Right lung (tissue), 2 donors: ENCODE measurements at regions not wholly inside any gene's neighbourhood (a gene's known extent, or its start where the extent isn't known, plus 50 kb on each side); places are given as distances from the start of the nearest gene placed in this dataset.

Source experiments
- DNase-seq, 2 donors: peaks; one replicate each; pipeline ENCODE4 v3.0.0-alpha.2; 2013

DNA sequence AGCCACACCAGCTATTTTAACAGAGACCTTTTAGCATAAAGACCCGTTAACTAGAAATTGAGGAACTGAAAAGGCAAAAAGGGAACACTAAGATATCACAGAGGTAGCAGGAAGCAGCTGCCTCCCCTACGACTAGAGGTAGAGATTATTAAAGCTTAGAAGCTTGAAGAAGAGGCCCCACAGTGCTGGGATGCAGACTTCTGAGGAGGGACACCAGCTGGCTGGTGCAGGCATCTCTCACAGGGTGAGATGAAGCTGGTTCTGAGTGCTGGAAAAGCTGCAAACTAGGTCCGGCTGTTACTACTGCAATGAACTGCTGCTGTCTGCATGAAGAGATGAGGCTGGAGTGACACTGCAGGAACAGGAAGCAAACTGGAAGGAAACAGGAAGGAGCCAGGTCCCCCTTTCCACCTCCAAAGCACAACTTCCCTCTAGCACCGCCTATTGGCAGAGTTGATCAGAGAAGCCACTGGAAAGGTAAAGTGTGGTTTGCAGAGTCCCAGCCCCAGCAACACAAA lies 61.2 kb upstream of the MRPS9 start:
- no peak for DNase-seq

DNA sequence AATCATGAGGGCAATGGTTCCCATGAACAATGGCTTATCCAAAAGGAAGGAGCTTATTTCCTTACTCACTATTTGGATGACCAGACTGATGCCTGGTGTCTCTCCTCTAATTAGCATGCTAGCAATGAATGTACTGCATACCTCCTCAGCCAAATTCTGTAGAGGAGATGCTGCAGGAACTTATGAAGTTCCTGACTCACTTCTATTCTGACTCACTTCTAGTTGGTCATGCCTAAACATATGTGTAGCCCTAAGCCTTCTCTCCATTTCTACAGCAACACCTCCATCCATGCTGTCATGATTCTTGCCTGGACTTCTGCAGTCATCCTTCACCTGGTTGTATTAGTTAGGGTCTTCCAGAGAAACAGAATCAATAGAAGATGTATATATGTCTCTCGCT lies 59.9 kb upstream of the MRPS9 start:
- no peak for DNase-seq

DNA sequence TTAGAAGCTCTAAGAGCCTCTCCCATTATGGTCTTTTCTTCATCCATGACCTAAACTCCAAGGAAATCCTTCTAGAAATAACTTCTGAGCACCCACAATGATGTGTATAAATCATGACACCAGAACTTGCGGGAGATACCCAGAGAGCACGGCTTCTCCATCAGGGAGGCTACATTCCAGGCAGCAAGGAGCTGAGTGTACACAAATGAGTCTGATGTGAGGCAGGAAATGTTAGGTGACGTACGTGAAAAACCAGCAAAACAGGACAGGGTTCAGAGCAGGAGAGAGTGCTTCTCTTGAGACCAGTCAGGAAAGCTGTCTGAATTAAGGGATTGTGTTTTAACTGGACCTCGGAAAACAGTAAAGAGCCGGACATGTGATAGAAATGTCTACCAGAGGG lies 58.1 kb upstream of the MRPS9 start:
- peak in 1 of 2 donors; percentile 0 for DNase-seq

DNA sequence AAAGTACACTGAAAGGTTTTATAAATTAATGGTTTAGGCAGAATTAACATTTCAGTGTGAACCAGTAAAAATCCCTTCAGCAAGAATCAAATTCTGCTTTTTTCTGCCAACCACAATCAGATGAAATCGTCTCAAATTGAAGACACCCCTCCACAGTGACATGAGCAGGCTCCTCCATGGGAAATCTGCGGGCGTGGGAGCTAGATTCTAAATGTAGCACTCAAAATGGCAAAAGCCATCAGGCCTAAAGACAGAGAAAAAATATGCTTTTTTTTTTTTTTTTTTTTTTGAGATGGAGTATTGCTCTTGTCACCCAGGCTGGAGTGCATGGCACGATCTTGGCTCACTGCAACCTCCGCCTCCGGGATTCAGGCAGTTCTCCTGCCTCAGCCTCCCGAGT lies 55.8 kb upstream of the MRPS9 start:
- no peak for DNase-seq
